ENCODE measurements at regions not wholly inside any gene's neighbourhood (a gene's known extent, or its start where the extent isn't known, plus 50 kb on each side); places are given as distances from the start of the nearest gene placed in this dataset.
"Not testable (repeated sequence)": the region's sequence is repeated elsewhere in the genome, so short reads cannot be mapped to it uniquely, and the experiment has no call there.

DNA sequence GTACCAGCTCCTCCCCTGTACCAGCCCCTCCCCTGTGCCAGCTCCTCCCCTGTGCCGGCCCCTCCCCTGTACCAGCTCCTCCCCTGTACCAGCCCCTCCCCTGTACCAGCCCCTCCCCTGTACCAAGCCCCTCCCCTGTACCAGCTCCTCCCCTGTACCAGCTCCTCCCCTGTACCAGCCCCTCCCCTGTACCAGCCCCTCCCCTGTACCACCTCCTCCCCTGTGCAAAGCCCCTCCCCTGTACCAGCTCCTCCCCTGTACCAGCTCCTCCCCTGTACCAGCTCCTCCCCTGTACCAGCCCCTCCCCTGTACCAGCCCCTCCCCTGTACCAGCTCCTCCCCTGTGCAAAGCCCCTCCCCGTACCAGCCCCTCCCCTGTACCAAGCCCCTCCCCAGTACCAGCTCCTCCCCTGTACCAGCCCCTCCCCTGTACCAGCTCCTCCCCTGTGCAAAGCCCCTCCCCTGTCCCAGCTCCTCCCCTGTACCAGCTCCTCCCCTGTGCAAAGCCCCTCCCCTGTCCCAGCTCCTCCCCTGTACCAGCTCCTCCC is 113.5 kb downstream of the METRNL start:
- TF ChIP-seq, protein P1, sequence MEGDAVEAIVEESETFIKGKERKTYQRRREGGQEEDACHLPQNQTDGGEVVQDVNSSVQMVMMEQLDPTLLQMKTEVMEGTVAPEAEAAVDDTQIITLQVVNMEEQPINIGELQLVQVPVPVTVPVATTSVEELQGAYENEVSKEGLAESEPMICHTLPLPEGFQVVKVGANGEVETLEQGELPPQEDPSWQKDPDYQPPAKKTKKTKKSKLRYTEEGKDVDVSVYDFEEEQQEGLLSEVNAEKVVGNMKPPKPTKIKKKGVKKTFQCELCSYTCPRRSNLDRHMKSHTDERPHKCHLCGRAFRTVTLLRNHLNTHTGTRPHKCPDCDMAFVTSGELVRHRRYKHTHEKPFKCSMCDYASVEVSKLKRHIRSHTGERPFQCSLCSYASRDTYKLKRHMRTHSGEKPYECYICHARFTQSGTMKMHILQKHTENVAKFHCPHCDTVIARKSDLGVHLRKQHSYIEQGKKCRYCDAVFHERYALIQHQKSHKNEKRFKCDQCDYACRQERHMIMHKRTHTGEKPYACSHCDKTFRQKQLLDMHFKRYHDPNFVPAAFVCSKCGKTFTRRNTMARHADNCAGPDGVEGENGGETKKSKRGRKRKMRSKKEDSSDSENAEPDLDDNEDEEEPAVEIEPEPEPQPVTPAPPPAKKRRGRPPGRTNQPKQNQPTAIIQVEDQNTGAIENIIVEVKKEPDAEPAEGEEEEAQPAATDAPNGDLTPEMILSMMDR (conservative IDR thresholded peaks at IDR 0.05; ENCODE audit: low read depth, low read length), result not testable (repeated sequence)
- TF ChIP-seq EZH2 (IDR thresholded peaks at IDR 0.05; ENCODE audit: low read length, unreplicated experiment), result not testable (repeated sequence)

Data from PC-3 (cell line).